Adrenal gland (tissue), 5 donors: ENCODE measurements at regions not wholly inside any gene's neighbourhood (a gene's known extent, or its start where the extent isn't known, plus 50 kb on each side); places are given as distances from the start of the nearest gene placed in this dataset.

Source experiments
- POLR2A ChIP-seq, 2 donors: fragments of 450-650 bp; IDR thresholded peaks; one replicate each; pipeline ENCODE4 v1.6.1; 2017; ENCODE audit warnings: antibody characterized with exemption in 2 of 2, mild to moderate bottlenecking in 2 of 2, moderate library complexity in 1 of 2
- TF ChIP-seq, protein P1 (sequence below), 6 experiments: fragments of 450-650 bp in 4 of 6; fragments of 200-600 bp in 2 of 6; sonication (generic) in 1 of 6; IDR thresholded peaks; 1 replicate in 5 of 6; 2 replicates in 1 of 6; pipeline versions ENCODE4 v1.5.1 to v1.8.0; 2016 to 2021; ENCODE audit warnings: antibody characterized with exemption in 6 of 6, mild to moderate bottlenecking in 2 of 6, moderate library complexity in 1 of 6
- donor health status: DM: no; HTN: no; CAD: no.

- no peak for TF ChIP-seq POLR2A (IDR thresholded peaks at IDR 0.05)
- TF ChIP-seq, protein P1, sequence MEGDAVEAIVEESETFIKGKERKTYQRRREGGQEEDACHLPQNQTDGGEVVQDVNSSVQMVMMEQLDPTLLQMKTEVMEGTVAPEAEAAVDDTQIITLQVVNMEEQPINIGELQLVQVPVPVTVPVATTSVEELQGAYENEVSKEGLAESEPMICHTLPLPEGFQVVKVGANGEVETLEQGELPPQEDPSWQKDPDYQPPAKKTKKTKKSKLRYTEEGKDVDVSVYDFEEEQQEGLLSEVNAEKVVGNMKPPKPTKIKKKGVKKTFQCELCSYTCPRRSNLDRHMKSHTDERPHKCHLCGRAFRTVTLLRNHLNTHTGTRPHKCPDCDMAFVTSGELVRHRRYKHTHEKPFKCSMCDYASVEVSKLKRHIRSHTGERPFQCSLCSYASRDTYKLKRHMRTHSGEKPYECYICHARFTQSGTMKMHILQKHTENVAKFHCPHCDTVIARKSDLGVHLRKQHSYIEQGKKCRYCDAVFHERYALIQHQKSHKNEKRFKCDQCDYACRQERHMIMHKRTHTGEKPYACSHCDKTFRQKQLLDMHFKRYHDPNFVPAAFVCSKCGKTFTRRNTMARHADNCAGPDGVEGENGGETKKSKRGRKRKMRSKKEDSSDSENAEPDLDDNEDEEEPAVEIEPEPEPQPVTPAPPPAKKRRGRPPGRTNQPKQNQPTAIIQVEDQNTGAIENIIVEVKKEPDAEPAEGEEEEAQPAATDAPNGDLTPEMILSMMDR (IDR thresholded peaks at IDR 0.05) = no peak
Observed at GRCh38 chr6:113170454-113170853, 686.7 kb upstream of the MARCKS start.
